A549 (cell line): ENCODE measurements at regions not wholly inside any gene's neighbourhood (a gene's known extent, or its start where the extent isn't known, plus 50 kb on each side); places are given as distances from the start of the nearest gene placed in this dataset.

Experiments
- ATAC-seq, 2 experiments: fragments of 200-7000 bp in 1 of 2; fragments of >200 bp in 1 of 2; cut with Nextera tagmentation in 1 of 2; cut with Tn5 transposase in 1 of 2; 3 replicates each; pipeline versions ENCODE4 v1.8.0 to v1.9.1; 2018 to 2020; ENCODE audit warnings: mild to moderate bottlenecking in 1 of 2, moderate library complexity in 1 of 2
- CTCF ChIA-PET: fragments of 300-600 bp; sonication (Branson Sonifier 250); formaldehyde crosslinking; extraction: SDS; loops from one replicate; lab custom pipeline; 2021; ENCODE audit warnings: antibody characterized with exemption, inconsistent platforms; lab: Yijun Ruan, JAX
- POLR2A ChIA-PET: fragments of 350-600 bp; formaldehyde crosslinking; extraction: SDS; loops from one replicate; lab custom pipeline; 2021; ENCODE audit warnings: antibody characterized with exemption, inconsistent platforms; lab: Yijun Ruan, JAX
- DNase-seq, 2 experiments: peaks; one replicate each; pipeline versions ENCODE4 v3.0.0 to v3.0.0-alpha.2; 2011 to 2016; ENCODE audit warnings: low read depth in 1 of 2, low spot score in 1 of 2
- FAIRE-seq: peaks from 2 replicates; lab custom pipeline; 2011; peaks lifted over from hg19 to GRCh38; lab: Jason Lieb, UNC
- H3K27ac ChIP-seq, 2 experiments: fragments of >200 bp; sonication (Bioruptor Twin); formaldehyde crosslinking; 3 replicates each; pipeline ENCODE4 v1.5.1; 2016 to 2017
- H3K4me1 ChIP-seq: fragments of >200 bp; sonication (Bioruptor Twin); formaldehyde crosslinking; 3 replicates; pipeline ENCODE4 v1.6.1; 2016
- H3K4me2 ChIP-seq: fragments of >200 bp; sonication (Bioruptor Twin); formaldehyde crosslinking; 3 replicates; pipeline ENCODE4 v1.6.1; 2016
- H3K4me3 ChIP-seq: fragments of >200 bp; sonication (Bioruptor Twin); formaldehyde crosslinking; 3 replicates; pipeline ENCODE4 v1.5.1; 2016
- H3K9me3 ChIP-seq: fragments of >200 bp; sonication (Bioruptor Twin); formaldehyde crosslinking; 3 replicates; pipeline ENCODE4 v1.6.1; 2016
- CHD2 ChIP-seq: fragments of 150-350 bp; IDR thresholded peaks from 2 replicates; pipeline ENCODE4 v1.6.1; 2014; ENCODE audit warnings: low read length; ENCODE audit not compliant: partially characterized antibody
- HDAC2 ChIP-seq: fragments of 200-600 bp; sonication (generic); IDR thresholded peaks from 2 replicates; pipeline ENCODE4 v1.6.1; 2016
- HES2 ChIP-seq: fragments of >200 bp; sonication (Bioruptor Twin); formaldehyde crosslinking; IDR thresholded peaks from 2 replicates; pipeline ENCODE4 v1.6.1; 2016
- HEYL ChIP-seq: fragments of 250-450 bp; sonication (Bioruptor Pico); IDR thresholded peaks from 2 replicates; pipeline ENCODE4 v1.8.0; 2021; ENCODE audit warnings: mild to moderate bottlenecking, moderate library complexity
- HOXA7 ChIP-seq: fragments of 250-450 bp; sonication (Bioruptor Pico); IDR thresholded peaks from 2 replicates; pipeline ENCODE4 v1.5.0; 2020; ENCODE audit warnings: mild to moderate bottlenecking, moderate library complexity
- HOXB5 ChIP-seq: fragments of 250-450 bp; sonication (Bioruptor Pico); IDR thresholded peaks from 2 replicates; pipeline ENCODE4 v1.5.0; 2020; ENCODE audit warnings: mild to moderate bottlenecking, moderate library complexity
- JUN ChIP-seq, 2 experiments: fragments of >200 bp; sonication (Bioruptor Twin); formaldehyde crosslinking; IDR thresholded peaks; 2 replicates in 1 of 2; 3 replicates in 1 of 2; pipeline ENCODE4 v1.6.1; 2016 to 2017
- KDM1A ChIP-seq: fragments of 200-600 bp; sonication (generic); IDR thresholded peaks from 2 replicates; pipeline ENCODE4 v1.6.1; 2016; ENCODE audit warnings: low read depth, mild to moderate bottlenecking
- MAFK ChIP-seq: fragments of 450-650 bp; IDR thresholded peaks from 2 replicates; pipeline ENCODE4 v1.6.1; 2014; ENCODE audit not compliant: partially characterized antibody
- MAX ChIP-seq: IDR thresholded peaks from 2 replicates; pipeline ENCODE4 v1.6.1; 2012
- MAZ ChIP-seq: fragments of 150-350 bp; IDR thresholded peaks from 2 replicates; pipeline ENCODE4 v1.6.1; 2014; ENCODE audit warnings: antibody characterized with exemption, low read depth, low read length, borderline replicate concordance
- MYC ChIP-seq: IDR thresholded peaks from 2 replicates; pipeline ENCODE4 v1.6.1; 2012; ENCODE audit warnings: mild to moderate bottlenecking, inconsistent platforms, low read length, improper control_type of control experiment, borderline replicate concordance
- PBX3 ChIP-seq: IDR thresholded peaks from 2 replicates; pipeline ENCODE4 v1.6.1; 2012
- RCOR1 ChIP-seq: fragments of 150-350 bp; IDR thresholded peaks from 2 replicates; pipeline ENCODE4 v1.6.1; 2014; ENCODE audit warnings: antibody characterized with exemption, low read length, low read depth
- ZC3H11A ChIP-seq: fragments of 450-650 bp; IDR thresholded peaks from 2 replicates; pipeline ENCODE4 v1.6.1; 2014; ENCODE audit warnings: antibody characterized with exemption, mild to moderate bottlenecking
- ZFP36 ChIP-seq: fragments of 450-650 bp; IDR thresholded peaks from 2 replicates; pipeline ENCODE4 v1.6.1; 2014; ENCODE audit warnings: borderline replicate concordance; ENCODE audit not compliant: partially characterized antibody
- ZSCAN20 ChIP-seq: fragments of 250-450 bp; sonication (Bioruptor Pico); IDR thresholded peaks from 2 replicates; pipeline ENCODE4 v1.8.0; 2022; ENCODE audit warnings: mild to moderate bottlenecking, moderate library complexity
- WGBS: methylation state at CpG from one replicate; pipeline ENCODE4 v1.1.6; 2017; ENCODE audit errors: missing lambda C conversion rate; 5-methylcytosine and 5-hydroxymethylcytosine counted together

- CTCF ChIA-PET = no interaction called here
- ATAC-seq = no peak
- 8% methylated on average over 2 of the region's 2 CpGs for WGBS
- no peak overlapping the region for H3K4me3 ChIP-seq
- TF ChIP-seq HEYL (CRISPR knock-in tag) = no peak
- no peaks in the 10 kb centered on the region for H3K4me1 ChIP-seq
- H3K27ac ChIP-seq = no peak overlapping the region
- no peak for FAIRE-seq
- H3K9me3 ChIP-seq = no peaks in the 10 kb centered on the region
- no peak for DNase-seq
- POLR2A ChIA-PET = no interaction called here
- H3K4me2 ChIP-seq = no peak overlapping the region
Observed at GRCh38 chr4:45408996-45409395, 682.6 kb upstream of the GNPDA2 start.

GRCh38 chr4:45399116-45399515 is 672.8 kb upstream of the GNPDA2 start:
- Histone ChIP-seq H3K4me1 (no peaks in the 10 kb centered on the region), H3K27ac (no peak overlapping the region)
- DNase-seq = no peak
- TF ChIP-seq KDM1A (no peak), CHD2 (no peak), ZC3H11A (no peak), MAFK (peak; percentile 27)
- TF ChIP-seq, all 56 proteins: peak for 1
- 1% methylated on average over 3 of the region's 3 CpGs for WGBS
- Histone ChIP-seq H3K4me3 (no peak overlapping the region), H3K4me2 (no peak overlapping the region), H3K9me3 (no peaks in the 10 kb centered on the region)
- no peak for ATAC-seq
- FAIRE-seq = no peak
- POLR2A ChIA-PET = no interaction called here
- CTCF ChIA-PET = no interaction called here

GRCh38 chr4:45385306-45385705 is 659.0 kb upstream of the GNPDA2 start:
- Histone ChIP-seq H3K9me3 (no peaks in the 10 kb centered on the region), H3K4me2 (no peak overlapping the region), H3K4me3 (no peak overlapping the region), H3K4me1 (no peaks in the 10 kb centered on the region), H3K27ac (no peak overlapping the region)
- no peak for ATAC-seq
- no peak for DNase-seq
- POLR2A ChIA-PET = no interaction called here
- TF ChIP-seq ZSCAN20 (CRISPR knock-in tag) = no peak
- CTCF ChIA-PET = no interaction called here
- no peak for FAIRE-seq

- TF ChIP-seq HDAC2 = no peak
- DNase-seq (no peak), ATAC-seq (no peak), FAIRE-seq (no peak)
- WGBS = 0% methylated on average over 2 of the region's 2 CpGs
- no peaks in the 10 kb centered on the region for H3K9me3 ChIP-seq
- H3K4me3 ChIP-seq = no peak overlapping the region
- H3K27ac ChIP-seq = no peak overlapping the region
- CTCF ChIA-PET = no interaction called here
- no peak overlapping the region for H3K4me2 ChIP-seq
- POLR2A ChIA-PET = no interaction called here
- no peaks in the 10 kb centered on the region for H3K4me1 ChIP-seq
Observed at GRCh38 chr4:45370408-45370807, 644.1 kb upstream of the GNPDA2 start.

GRCh38 chr4:45368832-45369231 is 642.5 kb upstream of the GNPDA2 start:
- TF ChIP-seq MAX (no peak), HOXA7 (CRISPR knock-in tag) (no peak), MAZ (no peak), RCOR1 (no peak), JUN (IDR thresholded peaks at IDR 0.05) (no peak), HES2 (no peak)
- no peak overlapping the region for H3K4me2 ChIP-seq
- H3K9me3 ChIP-seq = no peaks in the 10 kb centered on the region
- no peak overlapping the region for H3K4me3 ChIP-seq
- H3K4me1 ChIP-seq = no peaks in the 10 kb centered on the region
- WGBS = 0% methylated on average over 1 of the region's 1 CpG
- ATAC-seq (no peak), FAIRE-seq (no peak), DNase-seq (no peak)
- H3K27ac ChIP-seq = no peak overlapping the region
- ChIA-PET POLR2A (no interaction called here), CTCF (no interaction called here)

- Histone ChIP-seq H3K27ac (no peak overlapping the region), H3K9me3 (no peaks in the 10 kb centered on the region)
- TF ChIP-seq JUN (IDR thresholded peaks at IDR 0.05) = no peak
- TF ChIP-seq ZFP36 = no peak
- no peak for TF ChIP-seq ZC3H11A
- no peak for TF ChIP-seq MYC
- TF ChIP-seq PBX3 = no peak
- TF ChIP-seq HDAC2 = no peak
- no peak for TF ChIP-seq HOXB5 (CRISPR knock-in tag)
- TF ChIP-seq HOXA7 (CRISPR knock-in tag) = no peak
- TF ChIP-seq, all 56 proteins: peak for 0
- no peak for FAIRE-seq
- Histone ChIP-seq H3K4me2 (no peak overlapping the region), H3K4me1 (no peaks in the 10 kb centered on the region), H3K4me3 (no peak overlapping the region)
- ChIA-PET POLR2A (no interaction called here), CTCF (no interaction called here)
- no peak for ATAC-seq
- no peak for DNase-seq
- 11% methylated on average over 3 of the region's 3 CpGs for WGBS
Observed at GRCh38 chr4:45363931-45364330, 637.6 kb upstream of the GNPDA2 start.
